PC-3 (cell line): ENCODE measurements at regions not wholly inside any gene's neighbourhood (a gene's known extent, or its start where the extent isn't known, plus 50 kb on each side); places are given as distances from the start of the nearest gene placed in this dataset.

Source experiments
- ATAC-seq: fragments of 200-7000 bp; cut with Tn5 transposase; 2 replicates; pipeline ENCODE4 v1.9.1; 2020; ENCODE audit warnings: mild to moderate bottlenecking, moderate library complexity
- BruUV-seq: library from RNA; stranded (reverse); fragments of 400-500 nt; replicated peaks from 2 replicates; lab custom pipeline; 2021; lab: Mats Ljungman, UMichigan
- CTCF ChIA-PET: fragments of 300-600 bp; sonication (Branson Sonifier 250); formaldehyde crosslinking; loops from one replicate; lab custom pipeline; 2022; ENCODE audit warnings: antibody characterized with exemption; lab: Charles Lee
- POLR2A ChIA-PET: fragments of 300-600 bp; sonication (Branson Sonifier 250); formaldehyde crosslinking; loops from one replicate; lab custom pipeline; 2022; ENCODE audit warnings: antibody characterized with exemption; ENCODE audit not compliant: unreplicated experiment; lab: Charles Lee
- DNase-seq: peaks from one replicate; pipeline ENCODE4 v3.0.0-alpha.2; 2015
- H2AFZ ChIP-seq: fragments of 300-600 bp; sonication (generic); 2 replicates; pipeline ENCODE4 v1.6.0; 2016; ENCODE audit warnings: antibody characterized with exemption, low read length
- H3F3A ChIP-seq: fragments of 300-600 bp; sonication (generic); one replicate; pipeline ENCODE4 v1.6.0; 2017; ENCODE audit warnings: antibody characterized with exemption, low read length, control low read depth, mild to moderate bottlenecking; ENCODE audit not compliant: unreplicated experiment
- H3K27ac ChIP-seq: fragments of 300-600 bp; sonication (generic); 2 replicates; pipeline ENCODE4 v1.5.1; 2016; ENCODE audit warnings: mild to moderate bottlenecking, low read length
- H3K27me3 ChIP-seq: fragments of 300-600 bp; sonication (generic); 2 replicates; pipeline ENCODE4 v1.6.1; 2016; ENCODE audit warnings: low read length, mixed read lengths
- H3K36me3 ChIP-seq: fragments of 300-600 bp; sonication (generic); 2 replicates; pipeline ENCODE4 v1.6.1; 2016; ENCODE audit warnings: low read depth, mixed run types, low read length, mixed read lengths
- H3K4me1 ChIP-seq: fragments of 300-600 bp; sonication (generic); 2 replicates; pipeline ENCODE4 v1.5.1; 2016; ENCODE audit warnings: low read length; ENCODE audit not compliant: insufficient read depth
- H3K4me2 ChIP-seq: fragments of 300-600 bp; sonication (generic); 2 replicates; pipeline ENCODE4 v1.6.0; 2016; ENCODE audit warnings: low read length
- H3K4me3 ChIP-seq: fragments of 300-600 bp; sonication (generic); 2 replicates; pipeline ENCODE4 v1.5.1; 2016; ENCODE audit warnings: mild to moderate bottlenecking, low read length, mixed read lengths
- H3K79me2 ChIP-seq: fragments of 300-600 bp; sonication (generic); 2 replicates; pipeline ENCODE4 v1.6.1; 2017; ENCODE audit warnings: low read length, mixed read lengths
- H3K9ac ChIP-seq: fragments of 300-600 bp; sonication (generic); 2 replicates; pipeline ENCODE4 v1.6.0; 2016; ENCODE audit warnings: mild to moderate bottlenecking, low read length
- H3K9me2 ChIP-seq: fragments of 300-600 bp; sonication (generic); replicated peaks from 2 replicates; pipeline ENCODE4 v1.6.1; 2016; ENCODE audit warnings: mixed run types, low read length, mixed read lengths
- H3K9me3 ChIP-seq: fragments of 300-600 bp; sonication (generic); 2 replicates; pipeline ENCODE4 v1.6.1; 2016; ENCODE audit warnings: low read length, mixed read lengths
- H4K20me1 ChIP-seq: fragments of 300-600 bp; sonication (generic); 2 replicates; pipeline ENCODE4 v1.6.1; 2016; ENCODE audit warnings: low read length, mixed read lengths
- CTCF ChIP-seq: fragments of 300-600 bp; sonication (generic); conservative IDR thresholded peaks from 2 replicates; pipeline ENCODE4 v1.5.1; 2017; ENCODE audit warnings: antibody characterized with exemption, low read depth, mild to moderate bottlenecking, low read length
- EZH2 ChIP-seq: fragments of 300-600 bp; sonication (generic); IDR thresholded peaks from one replicate; pipeline ENCODE4 v1.6.1; 2017; ENCODE audit warnings: antibody characterized with exemption, mild to moderate bottlenecking, low read length; ENCODE audit not compliant: unreplicated experiment
- EZH2phosphoT487 ChIP-seq: fragments of 300-600 bp; sonication (generic); IDR thresholded peaks from 2 replicates; pipeline ENCODE4 v1.6.1; 2018; ENCODE audit warnings: mild to moderate bottlenecking, antibody characterized with exemption, low read length, borderline replicate concordance
- intact Hi-C: fragments of 100-400 bp; cut with micrococcal nuclease; formaldehyde crosslinking; loops from 2 replicates; pipeline ENCODE4 v1.9.0; 2023

GRCh38 chr3:8442993-8443650 is 58.5 kb upstream of the LMCD1 start:
- peaks cover 52% of the 10 kb centered on the region for H3K4me1 ChIP-seq
- no peak overlapping the region for H3K4me3 ChIP-seq

GRCh38 chr3:8443829-8444791 is 57.5 kb upstream of the LMCD1 start:
- peak overlapping the region; percentile 54; the same call in 1 of the 2 replicates for H2AFZ ChIP-seq
- POLR2A ChIA-PET = interaction anchor here (0.6 to 0.9 kb wide), 5 partner anchors 39 to 59 kb away, joined by 4 to 6 read pairs (median 5); partner anchors contain the start of gene LMCD1
- H3K9me3 ChIP-seq = no peaks in the 10 kb centered on the region
- intact Hi-C loops = loop anchor here (1.0 kb wide), 6 partner anchors 39 to 297 kb away; partner anchors contain the start of gene LMCD1
- peak overlapping the region; percentile 26; the same call in 1 of the 2 replicates for H3K4me3 ChIP-seq
- H3K9ac ChIP-seq = peak overlapping the region; percentile 63
- peaks cover 52% of the 10 kb centered on the region for H3K4me1 ChIP-seq
- peak overlapping the region; percentile 86 for H3K27ac ChIP-seq
- ATAC-seq (peak; percentile 94), DNase-seq (peak; percentile 99)
- CTCF ChIA-PET = interaction anchor here (0.8 to 1.2 kb wide), 5 partner anchors 27 to 182 kb away, joined by 3 to 5 read pairs (median 4); no protein-coding TSS in a partner anchor
- no peaks in the 10 kb centered on the region for H3K9me2 ChIP-seq
- H3F3A ChIP-seq = no peaks in the 10 kb centered on the region
- H3K36me3 ChIP-seq = no peaks in the 10 kb centered on the region
- TF ChIP-seq EZH2 (no peak), EZH2phosphoT487 (no peak), CTCF (no peak)
- TSS peak; percentile 97 for BruUV-seq
- peak overlapping the region; percentile 83 for H3K4me2 ChIP-seq
- H3K79me2 ChIP-seq = no peaks in the 10 kb centered on the region
- no peaks in the 10 kb centered on the region for H4K20me1 ChIP-seq
- H3K27me3 ChIP-seq = no peaks in the 10 kb centered on the region

More at GRCh38 chr3:8442993-8443650, 58.5 kb upstream of the LMCD1 start:
- H2AFZ ChIP-seq = no peak overlapping the region
- H3F3A ChIP-seq = no peaks in the 10 kb centered on the region
- ATAC-seq = no peak
- H3K4me2 ChIP-seq = no peak overlapping the region; the same call in 1 of the 2 replicates
- no peaks in the 10 kb centered on the region for H3K79me2 ChIP-seq
- POLR2A ChIA-PET = no interaction called here
- TF ChIP-seq CTCF (no peak), EZH2 (no peak), EZH2phosphoT487 (no peak)
- peak overlapping the region; percentile 86; the same call in 1 of the 2 replicates for H3K27ac ChIP-seq
- no peak for DNase-seq
- no peaks in the 10 kb centered on the region for H3K27me3 ChIP-seq
- H3K9me3 ChIP-seq = no peaks in the 10 kb centered on the region
- CTCF ChIA-PET = interaction anchor here (1.1 kb wide), 1 partner anchor 178 kb away, joined by 5 read pairs; no protein-coding TSS in a partner anchor
- no peaks in the 10 kb centered on the region for H3K36me3 ChIP-seq
- H4K20me1 ChIP-seq = no peaks in the 10 kb centered on the region
- no TSS peak for BruUV-seq
- intact Hi-C loops = loop anchor here (1.0 kb wide), 1 partner anchor 164 kb away; no protein-coding TSS in a partner anchor
- no peaks in the 10 kb centered on the region for H3K9me2 ChIP-seq
- peak overlapping the region; percentile 63 for H3K9ac ChIP-seq
